Activated CD4-positive, alpha-beta T cell treated with anti-CD3 and anti-CD28 coated beads for 48 hours (primary cell): ENCODE measurements at regions not wholly inside any gene's neighbourhood (a gene's known extent, or its start where the extent isn't known, plus 50 kb on each side); places are given as distances from the start of the nearest gene placed in this dataset.
"Not testable (repeated sequence)": the region's sequence is repeated elsewhere in the genome, so short reads cannot be mapped to it uniquely, and the experiment has no call there.

Source experiments
- DNase-seq: peaks from one replicate; pipeline ENCODE4 v3.0.0-alpha.2; 2020

DNA sequence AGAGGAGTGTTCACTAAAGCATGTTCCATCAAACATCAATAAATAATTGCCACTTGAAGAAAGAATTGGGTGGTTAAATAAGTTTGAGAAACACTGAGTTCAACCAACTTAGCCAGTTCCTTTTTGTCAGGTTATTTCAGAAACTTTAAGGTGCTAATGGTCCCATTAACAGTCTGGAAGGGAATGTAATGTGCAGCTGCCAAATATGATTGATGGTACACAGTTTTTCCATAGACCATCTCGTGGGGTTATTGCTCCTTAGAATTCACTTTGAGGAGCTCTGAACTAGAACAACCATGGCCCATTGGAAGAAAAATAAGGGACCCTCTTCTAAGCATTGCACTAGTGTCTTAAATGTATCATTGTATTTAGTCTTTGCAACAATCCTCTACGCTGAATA lies 185.8 kb upstream of the NR2F2 start:
- DNase-seq, result no peak

- no peak for DNase-seq
These were observed 183.8 kb upstream of the NR2F2 start for GRCh38 chr15:96146726-96147125.

GRCh38 chr15:96147267-96147666 lies 183.2 kb upstream of the NR2F2 start:
- DNase-seq, result no peak

DNA sequence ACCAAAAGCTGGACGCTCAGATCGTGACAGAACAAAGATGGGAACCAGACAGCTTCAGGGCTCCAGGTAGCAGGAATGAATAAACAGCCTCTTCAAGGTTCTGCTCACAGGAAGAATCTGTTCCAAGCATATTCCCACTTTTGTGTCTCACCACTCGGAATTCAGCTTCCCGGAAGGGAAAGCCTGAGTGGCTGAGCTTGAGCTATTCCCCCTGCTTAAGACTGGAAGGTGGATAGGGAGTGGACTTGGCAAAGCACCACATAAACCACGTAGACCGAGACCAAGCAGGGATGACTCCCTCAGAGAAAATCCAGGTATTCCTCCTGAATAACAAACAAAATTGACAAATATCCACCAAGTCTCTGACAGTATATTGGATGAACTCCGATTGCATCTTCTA lies 180.2 kb upstream of the NR2F2 start:
- no peak for DNase-seq

DNA sequence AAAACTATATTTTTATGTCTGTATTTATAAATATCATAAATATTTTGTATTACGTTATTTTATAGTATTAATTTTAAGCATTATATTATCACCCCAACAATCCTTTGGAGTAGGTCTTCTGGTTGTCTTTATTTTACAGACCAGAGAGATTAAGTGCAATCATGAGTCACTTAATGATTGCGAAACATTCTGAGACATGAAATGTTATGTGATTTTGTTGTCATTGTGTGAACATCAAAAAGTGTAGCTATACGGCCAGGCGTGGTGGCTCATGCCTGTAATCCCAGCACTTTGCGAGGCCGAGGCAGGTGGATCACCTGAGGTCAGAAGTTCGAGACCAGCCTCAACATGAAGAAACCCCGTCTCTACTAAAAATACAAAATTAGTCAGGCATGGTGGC lies 178.8 kb upstream of the NR2F2 start:
- not testable (repeated sequence) for DNase-seq

DNA sequence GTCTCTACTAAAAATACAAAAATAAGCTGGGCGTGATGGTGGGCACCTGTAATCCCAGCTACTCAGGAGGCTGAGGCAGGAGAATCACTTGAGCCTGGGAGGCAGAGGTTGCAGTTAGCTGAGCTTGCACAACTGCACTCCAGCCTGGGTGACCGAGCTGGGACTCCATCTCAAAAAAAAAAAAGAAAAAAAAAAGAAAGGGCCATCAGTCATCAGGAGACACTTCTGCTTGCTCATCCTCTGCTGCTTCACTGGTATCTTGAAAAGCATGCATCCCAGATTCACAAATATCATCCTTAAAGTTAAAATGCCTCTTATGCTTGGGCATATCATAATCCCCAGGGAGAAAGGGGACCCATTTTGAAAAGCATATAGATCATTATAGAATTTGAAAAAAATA lies 176.6 kb upstream of the NR2F2 start:
- no peak for DNase-seq

GRCh38 chr15:96158938-96159337 lies 171.6 kb upstream of the NR2F2 start:
- no peak for DNase-seq

- no peak for DNase-seq
These were observed 170.2 kb upstream of the NR2F2 start for GRCh38 chr15:96160269-96160668.

- no peak for DNase-seq
These were observed 169.7 kb upstream of the NR2F2 start for GRCh38 chr15:96160800-96161199.

- no peak for DNase-seq
These were observed 168.2 kb upstream of the NR2F2 start for GRCh38 chr15:96162322-96162721.

DNA sequence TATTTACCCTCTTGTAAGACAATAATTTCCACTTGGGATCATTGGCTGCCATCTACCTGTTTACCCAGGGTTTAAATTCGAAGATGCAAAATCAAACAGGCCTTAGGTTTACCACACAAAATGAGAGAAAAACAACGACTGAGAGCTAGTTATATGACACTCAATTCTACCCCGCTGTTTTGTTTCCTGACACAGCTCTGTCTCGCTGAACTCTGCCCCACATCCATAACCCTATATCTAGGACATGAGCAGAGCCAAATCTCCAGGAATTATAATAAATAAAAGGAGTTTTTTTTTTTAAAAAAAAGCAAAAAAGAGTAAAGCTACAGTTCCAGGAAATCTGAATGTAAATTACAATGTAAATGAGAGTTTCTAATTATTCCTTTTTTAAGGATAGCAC lies 165.4 kb upstream of the NR2F2 start:
- no peak for DNase-seq

GRCh38 chr15:96165775-96166174 lies 164.7 kb upstream of the NR2F2 start:
- DNase-seq, result no peak

DNA sequence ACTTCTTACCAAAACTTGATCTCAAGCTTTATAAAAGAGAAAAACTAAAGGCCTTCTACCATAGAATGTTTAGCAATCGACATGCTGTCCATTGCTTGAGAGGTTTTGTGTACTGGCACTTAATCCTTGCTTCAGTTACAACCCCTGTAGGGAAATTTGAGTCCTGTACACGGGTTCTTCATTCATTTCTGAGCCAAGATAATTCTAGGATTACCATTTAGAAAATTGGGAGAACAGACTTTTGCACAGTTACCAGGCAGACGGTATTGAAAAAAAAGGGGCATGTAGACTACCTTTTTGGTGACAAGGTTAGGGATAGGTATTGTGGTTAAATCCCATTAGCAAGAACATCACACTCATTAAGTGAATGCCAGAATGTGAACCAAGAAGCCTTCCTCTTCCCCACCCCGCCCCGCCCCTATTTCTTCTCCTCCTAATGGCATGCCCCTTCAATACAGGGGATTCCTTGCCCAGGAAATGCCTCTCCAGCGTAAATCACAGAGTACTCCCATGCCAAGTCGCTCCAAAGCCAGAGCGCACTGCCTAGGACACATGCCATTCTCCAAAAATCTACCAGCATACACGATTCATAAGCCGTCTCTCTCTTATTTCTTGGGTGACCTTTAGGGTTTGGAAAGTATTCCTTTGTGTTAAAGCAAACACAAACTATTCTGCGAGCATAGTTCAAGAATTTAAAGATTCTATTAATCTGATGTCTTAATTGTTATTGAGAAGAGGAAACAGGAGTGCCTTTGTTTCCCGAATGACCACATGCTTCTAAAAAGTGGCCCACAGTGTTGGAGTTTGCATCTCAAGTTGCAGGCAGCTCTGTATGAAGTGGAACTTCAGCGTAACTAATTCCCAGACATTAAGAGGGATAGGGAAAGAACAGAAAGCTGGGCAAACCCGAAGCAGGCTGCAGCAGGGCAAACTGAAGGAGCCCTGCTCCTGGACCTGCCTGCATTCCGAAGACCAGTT lies 164.0 kb upstream of the NR2F2 start:
- no peak for DNase-seq

DNA sequence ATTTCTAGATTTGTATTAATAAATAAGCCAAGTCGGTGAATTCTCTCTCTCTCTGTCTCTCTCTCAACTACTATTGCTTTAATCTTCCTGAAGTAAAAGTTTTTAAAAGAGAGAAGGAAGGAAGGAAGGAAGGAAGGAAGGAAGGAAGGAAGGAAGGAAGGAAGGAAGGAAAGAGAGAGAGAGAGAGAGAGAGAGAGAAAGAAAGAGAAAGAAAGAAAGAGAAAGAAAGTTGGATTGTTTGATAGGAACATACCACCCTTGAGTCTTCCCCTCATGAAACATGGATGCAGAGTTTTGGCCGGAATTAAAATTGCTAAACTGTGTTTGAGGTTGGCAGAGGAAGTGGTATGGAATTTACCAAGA lies 159.9 kb upstream of the NR2F2 start:
- DNase-seq, result not testable (repeated sequence)

DNA sequence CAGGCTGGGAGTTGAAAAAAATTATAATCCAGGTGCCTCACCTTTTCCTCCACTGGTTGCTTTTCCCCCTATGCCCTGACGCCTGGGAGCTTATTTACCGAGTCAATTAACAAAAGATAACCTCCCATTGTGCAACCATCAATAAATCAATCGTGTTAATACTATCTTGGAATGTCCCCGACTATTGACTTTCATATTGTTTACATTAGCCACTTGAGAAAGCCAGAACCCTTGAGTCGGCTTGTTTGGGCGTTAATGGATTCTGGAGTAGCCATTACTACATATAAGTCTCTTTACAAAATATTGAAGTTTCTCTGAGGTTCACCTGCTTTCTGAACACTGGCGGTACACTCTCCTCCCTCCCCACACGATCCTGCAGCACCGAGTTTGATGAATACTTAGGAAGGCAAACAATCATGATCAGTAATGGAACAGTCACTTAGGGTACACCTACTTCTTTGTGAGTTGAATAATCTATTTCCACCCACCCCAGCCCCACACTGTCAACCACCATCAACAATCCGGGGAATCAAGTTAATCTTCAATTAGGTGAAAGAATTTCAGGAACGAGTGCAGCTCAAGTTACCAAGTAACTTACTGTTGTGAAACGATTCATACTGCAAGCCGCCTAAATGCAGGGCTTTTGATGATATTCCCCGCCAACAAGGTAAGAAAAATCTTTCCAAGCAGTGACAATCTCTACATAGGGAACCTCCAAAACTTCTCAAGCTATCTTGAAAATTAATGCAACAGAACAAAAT lies 159.3 kb upstream of the NR2F2 start:
- no peak for DNase-seq

DNA sequence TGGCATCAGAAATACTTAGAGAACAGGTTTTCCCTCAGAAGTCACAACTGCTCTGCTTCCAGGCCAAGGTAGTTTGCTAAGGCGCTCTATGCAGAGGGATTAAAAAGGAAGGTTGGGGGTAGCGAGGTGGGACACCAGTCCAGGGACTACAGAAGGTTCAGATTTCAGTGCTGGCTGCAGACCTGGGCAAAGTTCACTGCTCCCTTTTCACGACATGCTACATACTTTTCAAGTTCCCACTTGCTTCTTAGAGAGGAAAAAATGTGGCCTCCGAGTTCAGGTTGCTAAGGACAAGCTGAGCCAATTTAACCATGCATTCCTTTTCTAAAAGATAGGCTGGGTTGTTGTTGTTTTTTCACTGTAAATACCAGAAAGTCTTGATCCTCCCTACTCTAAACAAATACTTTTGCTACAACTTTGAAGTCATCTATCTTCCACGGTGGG lies 158.6 kb upstream of the NR2F2 start:
- no peak for DNase-seq

- no peak for DNase-seq
These were observed 158.1 kb upstream of the NR2F2 start for GRCh38 chr15:96172417-96172816.

DNA sequence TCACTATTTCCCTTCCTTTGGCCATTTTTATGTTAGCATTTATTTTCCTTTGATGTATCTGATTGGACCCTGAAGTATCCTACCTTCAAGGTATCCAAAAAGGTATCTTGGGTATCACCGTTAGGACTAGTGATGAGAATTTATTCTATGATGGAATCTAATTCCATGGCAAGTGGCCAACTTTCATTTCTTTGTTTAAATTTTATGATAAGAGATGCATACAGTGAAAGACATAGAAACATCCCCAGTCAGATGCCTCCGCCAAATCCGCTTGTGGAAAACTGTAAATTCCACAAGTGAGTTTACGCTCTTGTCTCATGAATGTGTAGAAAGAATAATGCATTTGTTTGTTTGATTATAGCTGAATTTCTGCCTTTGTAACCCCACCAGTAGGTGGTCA lies 153.7 kb upstream of the NR2F2 start:
- DNase-seq, result no peak

DNA sequence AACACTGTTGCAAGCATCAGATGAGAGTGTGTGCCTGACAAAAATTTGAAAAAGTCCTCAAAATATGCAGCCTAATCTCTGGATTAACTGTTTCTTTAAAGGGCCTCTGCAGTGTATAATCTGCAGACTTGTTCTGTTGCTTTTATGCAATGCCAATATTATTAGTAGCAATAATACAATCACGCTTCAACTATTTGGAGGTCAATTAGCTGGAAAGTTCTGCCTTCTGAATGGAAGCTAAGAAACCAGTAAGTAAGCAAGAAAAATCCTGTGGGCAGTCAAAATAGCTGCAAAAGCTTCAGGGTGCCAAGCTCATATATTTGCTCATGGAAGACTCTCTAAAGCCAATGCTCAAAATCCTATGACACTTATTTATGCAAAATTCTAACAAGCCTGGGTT lies 153.2 kb upstream of the NR2F2 start:
- DNase-seq, result no peak

DNA sequence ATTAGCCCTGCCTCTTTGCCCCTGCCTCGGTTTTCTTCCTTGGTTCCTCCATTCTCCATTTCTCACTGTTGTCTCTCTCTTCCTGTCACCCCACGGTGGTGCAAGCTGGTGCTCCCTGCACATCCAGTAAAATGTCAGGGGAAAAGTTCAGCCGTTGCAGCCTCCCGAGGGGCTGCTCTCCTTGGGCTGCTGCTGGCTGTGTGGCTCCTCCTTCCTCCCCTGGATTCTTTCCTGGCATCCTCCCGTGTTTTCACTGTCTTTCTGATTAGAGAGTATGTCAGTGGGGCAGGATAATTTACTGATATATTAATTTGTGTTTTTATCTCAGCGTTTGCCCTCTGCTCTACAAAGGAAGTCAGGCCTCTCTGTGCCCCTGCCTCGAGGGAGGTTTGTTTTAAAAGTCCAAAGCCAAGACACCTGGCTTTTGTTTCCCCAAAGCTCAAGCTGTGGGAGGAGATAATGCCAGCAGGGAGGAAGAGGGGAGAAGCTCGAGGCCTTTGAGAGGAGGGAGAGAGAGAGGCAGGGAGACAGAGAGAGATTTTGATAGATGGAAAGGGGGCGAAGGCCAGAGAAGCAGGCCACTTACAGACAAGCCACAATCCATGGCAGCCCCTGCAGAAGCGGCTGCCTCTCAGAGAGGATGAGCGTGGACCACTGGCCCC lies 150.3 kb upstream of the NR2F2 start:
- DNase-seq, result no peak

DNA sequence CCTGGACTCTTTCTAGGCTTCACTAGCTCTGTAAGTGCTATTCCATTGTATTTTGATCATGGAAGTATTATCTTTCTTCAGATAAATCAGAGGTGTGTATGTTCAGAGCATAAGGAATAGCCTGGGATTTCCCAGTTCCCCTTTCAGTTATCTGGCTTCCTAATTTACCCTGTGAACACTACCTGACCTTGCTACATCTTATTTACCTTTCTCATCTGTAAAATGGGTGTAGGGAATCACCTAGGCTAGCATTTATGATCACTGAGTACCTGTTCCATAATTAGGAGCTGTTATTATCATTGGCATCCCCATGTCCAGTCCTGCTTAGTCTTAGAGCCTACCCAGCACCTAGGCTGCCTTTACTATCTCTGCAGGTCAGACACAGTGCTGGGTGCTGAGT lies 149.3 kb upstream of the NR2F2 start:
- no peak for DNase-seq

- DNase-seq, result no peak
These were observed 148.6 kb upstream of the NR2F2 start for GRCh38 chr15:96181873-96182301.

DNA sequence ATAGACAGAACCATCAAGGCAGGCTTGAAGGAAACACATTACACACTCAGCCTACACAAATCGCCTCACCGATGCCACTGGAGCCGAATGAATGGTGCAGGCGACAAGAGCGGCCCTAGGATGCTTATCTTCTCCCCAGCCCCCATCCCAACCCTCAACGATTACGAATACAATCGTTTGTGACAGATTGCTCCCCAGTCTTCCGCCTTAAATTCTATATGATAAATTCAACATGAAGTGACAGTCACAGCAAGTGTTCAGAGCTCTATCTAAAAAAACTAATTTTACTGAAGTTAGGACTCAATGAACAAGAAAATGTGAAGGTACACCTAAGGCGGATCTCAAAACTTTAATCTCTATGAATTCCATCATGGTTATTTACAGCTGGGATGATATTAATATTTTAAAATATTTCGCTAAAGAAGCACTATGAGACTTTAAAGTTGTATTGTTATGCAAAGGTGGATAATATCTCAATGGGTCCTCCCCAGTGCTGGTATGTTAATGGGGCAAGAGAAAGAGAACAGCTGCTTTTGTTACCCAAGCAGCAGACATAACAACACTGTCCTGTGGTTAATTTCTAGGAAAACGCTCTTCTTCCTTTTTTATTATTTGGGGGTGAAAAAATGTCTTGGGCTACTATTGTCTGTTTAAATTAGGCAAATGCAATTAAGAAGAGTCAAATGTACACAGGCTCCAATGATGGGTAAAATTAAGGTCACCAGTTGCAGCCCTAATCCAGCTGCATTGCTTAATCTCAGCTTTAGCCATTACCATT lies 147.6 kb upstream of the NR2F2 start:
- no peak for DNase-seq
